ENCODE measurements at regions not wholly inside any gene's neighbourhood (a gene's known extent, or its start where the extent isn't known, plus 50 kb on each side); places are given as distances from the start of the nearest gene placed in this dataset.

DNA sequence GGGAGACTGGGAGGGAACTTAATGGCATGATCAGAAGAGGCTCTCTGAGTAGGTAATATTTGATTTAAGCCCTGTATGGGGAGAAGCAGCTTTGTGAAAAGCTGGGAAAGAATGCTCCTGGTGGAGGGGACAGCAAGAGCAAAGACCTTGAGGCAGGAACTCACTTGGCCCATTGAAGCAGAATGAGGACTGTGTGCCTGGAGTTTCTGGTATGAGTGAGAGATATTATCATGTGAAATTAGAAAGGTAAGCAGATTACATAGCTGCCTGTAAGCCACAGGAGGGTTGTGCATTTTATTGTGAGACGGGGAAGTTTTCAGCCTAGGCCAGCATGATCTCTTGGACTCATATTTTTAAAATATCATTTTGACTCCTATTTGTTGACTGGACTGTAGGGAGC is 502.1 kb downstream of the DHX35 start (continued):
- TF ChIP-seq, protein P1, sequence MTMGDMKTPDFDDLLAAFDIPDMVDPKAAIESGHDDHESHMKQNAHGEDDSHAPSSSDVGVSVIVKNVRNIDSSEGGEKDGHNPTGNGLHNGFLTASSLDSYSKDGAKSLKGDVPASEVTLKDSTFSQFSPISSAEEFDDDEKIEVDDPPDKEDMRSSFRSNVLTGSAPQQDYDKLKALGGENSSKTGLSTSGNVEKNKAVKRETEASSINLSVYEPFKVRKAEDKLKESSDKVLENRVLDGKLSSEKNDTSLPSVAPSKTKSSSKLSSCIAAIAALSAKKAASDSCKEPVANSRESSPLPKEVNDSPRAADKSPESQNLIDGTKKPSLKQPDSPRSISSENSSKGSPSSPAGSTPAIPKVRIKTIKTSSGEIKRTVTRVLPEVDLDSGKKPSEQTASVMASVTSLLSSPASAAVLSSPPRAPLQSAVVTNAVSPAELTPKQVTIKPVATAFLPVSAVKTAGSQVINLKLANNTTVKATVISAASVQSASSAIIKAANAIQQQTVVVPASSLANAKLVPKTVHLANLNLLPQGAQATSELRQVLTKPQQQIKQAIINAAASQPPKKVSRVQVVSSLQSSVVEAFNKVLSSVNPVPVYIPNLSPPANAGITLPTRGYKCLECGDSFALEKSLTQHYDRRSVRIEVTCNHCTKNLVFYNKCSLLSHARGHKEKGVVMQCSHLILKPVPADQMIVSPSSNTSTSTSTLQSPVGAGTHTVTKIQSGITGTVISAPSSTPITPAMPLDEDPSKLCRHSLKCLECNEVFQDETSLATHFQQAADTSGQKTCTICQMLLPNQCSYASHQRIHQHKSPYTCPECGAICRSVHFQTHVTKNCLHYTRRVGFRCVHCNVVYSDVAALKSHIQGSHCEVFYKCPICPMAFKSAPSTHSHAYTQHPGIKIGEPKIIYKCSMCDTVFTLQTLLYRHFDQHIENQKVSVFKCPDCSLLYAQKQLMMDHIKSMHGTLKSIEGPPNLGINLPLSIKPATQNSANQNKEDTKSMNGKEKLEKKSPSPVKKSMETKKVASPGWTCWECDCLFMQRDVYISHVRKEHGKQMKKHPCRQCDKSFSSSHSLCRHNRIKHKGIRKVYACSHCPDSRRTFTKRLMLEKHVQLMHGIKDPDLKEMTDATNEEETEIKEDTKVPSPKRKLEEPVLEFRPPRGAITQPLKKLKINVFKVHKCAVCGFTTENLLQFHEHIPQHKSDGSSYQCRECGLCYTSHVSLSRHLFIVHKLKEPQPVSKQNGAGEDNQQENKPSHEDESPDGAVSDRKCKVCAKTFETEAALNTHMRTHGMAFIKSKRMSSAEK (CRISPR knock-in tag; IDR thresholded peaks at IDR 0.05; ENCODE audit: borderline replicate concordance) = no peak
- TF ChIP-seq FOXP1 (CRISPR knock-in tag; IDR thresholded peaks at IDR 0.05; ENCODE audit: borderline replicate concordance) (no peak), NR2C2 (CRISPR knock-in tag; IDR thresholded peaks at IDR 0.05) (no peak), ZNF671 (CRISPR knock-in tag; IDR thresholded peaks at IDR 0.05) (no peak)
- TF ChIP-seq, protein P2, sequence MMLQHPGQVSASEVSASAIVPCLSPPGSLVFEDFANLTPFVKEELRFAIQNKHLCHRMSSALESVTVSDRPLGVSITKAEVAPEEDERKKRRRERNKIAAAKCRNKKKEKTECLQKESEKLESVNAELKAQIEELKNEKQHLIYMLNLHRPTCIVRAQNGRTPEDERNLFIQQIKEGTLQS (CRISPR knock-in tag; conservative IDR thresholded peaks at IDR 0.05) = no peak
- TF ChIP-seq, protein P3, sequence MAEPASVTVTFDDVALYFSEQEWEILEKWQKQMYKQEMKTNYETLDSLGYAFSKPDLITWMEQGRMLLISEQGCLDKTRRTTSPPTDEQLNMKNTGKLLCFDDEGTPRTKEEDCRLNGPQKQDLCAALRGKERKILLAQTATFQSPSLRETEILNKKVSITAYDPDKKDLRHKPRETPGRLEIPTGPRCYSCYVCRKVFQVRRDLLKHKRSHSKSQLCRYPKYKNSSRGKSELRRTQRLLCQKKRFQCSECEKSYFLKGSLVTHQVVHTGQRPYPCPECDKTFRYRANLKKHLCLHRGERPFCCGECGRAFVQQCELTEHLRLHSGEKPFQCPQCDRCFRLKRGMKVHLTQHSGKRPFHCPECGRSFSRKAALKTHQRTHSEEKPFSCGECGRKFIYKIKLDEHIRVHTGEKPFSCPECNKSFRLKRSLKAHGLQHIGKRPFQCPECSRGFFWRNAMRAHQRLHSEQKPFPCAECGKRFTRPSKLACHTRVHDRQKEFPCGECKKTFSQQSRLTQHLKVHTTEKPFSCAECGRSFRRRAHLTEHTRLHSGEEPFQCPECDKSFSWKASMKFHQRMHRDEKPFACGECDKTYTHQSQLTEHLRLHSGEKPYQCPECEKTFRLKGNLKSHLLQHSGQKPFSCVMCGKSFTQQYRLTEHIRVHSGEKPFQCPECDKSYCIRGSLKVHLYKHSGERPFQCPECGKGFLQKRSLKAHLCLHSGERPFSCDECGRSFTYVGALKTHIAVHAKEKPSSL (CRISPR knock-in tag; conservative IDR thresholded peaks at IDR 0.05) = no peak
- TF ChIP-seq, protein P4, sequence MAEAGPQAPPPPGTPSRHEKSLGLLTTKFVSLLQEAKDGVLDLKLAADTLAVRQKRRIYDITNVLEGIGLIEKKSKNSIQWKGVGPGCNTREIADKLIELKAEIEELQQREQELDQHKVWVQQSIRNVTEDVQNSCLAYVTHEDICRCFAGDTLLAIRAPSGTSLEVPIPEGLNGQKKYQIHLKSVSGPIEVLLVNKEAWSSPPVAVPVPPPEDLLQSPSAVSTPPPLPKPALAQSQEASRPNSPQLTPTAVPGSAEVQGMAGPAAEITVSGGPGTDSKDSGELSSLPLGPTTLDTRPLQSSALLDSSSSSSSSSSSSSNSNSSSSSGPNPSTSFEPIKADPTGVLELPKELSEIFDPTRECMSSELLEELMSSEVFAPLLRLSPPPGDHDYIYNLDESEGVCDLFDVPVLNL (CRISPR knock-in tag; IDR thresholded peaks at IDR 0.05; ENCODE audit: borderline replicate concordance, low read depth) = no peak

DNA sequence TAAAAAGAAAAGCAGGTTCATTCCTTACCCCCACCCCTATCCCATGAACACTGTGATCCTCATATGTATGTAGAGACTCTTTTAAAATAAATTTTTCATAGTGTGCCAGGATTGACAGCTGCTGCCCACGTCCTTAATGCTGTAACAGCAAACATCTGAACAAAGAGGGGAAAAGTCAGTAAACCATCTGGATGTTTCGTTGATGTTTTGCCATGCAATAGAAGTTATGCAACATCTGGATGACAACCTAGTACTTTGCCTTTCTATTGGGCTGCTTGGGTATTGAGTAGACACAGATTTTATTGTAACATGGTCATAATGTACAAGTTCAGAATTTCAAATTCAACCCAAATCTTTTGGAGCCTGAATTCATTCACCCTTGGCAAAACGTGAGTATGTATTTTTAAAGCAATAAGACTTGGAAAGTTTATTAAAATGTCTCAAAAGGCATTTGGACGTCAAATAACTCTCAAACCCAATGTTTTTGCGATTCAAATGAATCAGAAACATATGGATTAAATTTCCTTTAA is 500.3 kb downstream of the DHX35 start:
- Mint-ChIP-seq H3K36me3 (no peaks in the 10 kb centered on the region), H3K27ac (no peak overlapping the region), H3K4me1 (no peaks in the 10 kb centered on the region), H3K27me3 (ENCODE audit: low read depth) (peaks cover 9% of the 10 kb centered on the region), H3K9me3 (peaks cover 7% of the 10 kb centered on the region), H3K4me3 (no peak overlapping the region)
- ChIA-PET POLR2A (no interaction called here), CTCF (interaction anchor here (1.1 kb wide), 1 partner anchor 33 kb away, joined by 3 read pairs; no protein-coding TSS in a partner anchor)
- TF ChIP-seq FOXP1 (CRISPR knock-in tag; IDR thresholded peaks at IDR 0.05; ENCODE audit: borderline replicate concordance) = no peak
- TF ChIP-seq, protein P5, sequence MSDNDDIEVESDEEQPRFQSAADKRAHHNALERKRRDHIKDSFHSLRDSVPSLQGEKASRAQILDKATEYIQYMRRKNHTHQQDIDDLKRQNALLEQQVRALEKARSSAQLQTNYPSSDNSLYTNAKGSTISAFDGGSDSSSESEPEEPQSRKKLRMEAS (CRISPR knock-in tag; IDR thresholded peaks at IDR 0.05) = no peak
- no peak for ATAC-seq
- DNase-seq (ENCODE audit: low spot score) = no peak

DNA sequence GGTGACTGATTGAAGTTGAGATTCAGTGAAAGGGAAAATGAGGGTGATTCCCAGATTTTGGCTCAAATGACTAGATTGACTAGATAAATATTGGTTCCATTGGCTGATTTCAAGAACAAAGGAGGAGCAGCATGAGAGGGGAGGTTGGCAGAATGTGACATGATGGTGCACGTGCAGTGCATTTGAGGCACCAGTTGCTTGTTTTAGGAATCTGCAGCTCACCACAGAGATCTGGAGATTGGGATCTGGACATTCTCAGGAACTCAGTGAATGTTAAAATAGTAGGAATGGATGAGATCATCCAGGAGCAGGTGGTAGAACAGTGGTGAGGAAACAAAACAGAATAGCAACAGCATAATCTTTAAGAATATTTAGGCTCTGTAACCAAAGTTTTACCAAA is 496.3 kb downstream of the DHX35 start:
- Mint-ChIP-seq H3K36me3 (no peaks in the 10 kb centered on the region), H3K27ac (no peak overlapping the region), H3K4me1 (peaks cover 11% of the 10 kb centered on the region), H3K4me3 (no peak overlapping the region), H3K9me3 (no peaks in the 10 kb centered on the region), H3K27me3 (ENCODE audit: low read depth) (peaks cover 9% of the 10 kb centered on the region)
- ChIA-PET POLR2A (no interaction called here), CTCF (no interaction called here)
- DNase-seq (ENCODE audit: low spot score) (no peak), ATAC-seq (no peak)
- no peak for TF ChIP-seq JAZF1 (CRISPR knock-in tag; IDR thresholded peaks at IDR 0.05)

DNA sequence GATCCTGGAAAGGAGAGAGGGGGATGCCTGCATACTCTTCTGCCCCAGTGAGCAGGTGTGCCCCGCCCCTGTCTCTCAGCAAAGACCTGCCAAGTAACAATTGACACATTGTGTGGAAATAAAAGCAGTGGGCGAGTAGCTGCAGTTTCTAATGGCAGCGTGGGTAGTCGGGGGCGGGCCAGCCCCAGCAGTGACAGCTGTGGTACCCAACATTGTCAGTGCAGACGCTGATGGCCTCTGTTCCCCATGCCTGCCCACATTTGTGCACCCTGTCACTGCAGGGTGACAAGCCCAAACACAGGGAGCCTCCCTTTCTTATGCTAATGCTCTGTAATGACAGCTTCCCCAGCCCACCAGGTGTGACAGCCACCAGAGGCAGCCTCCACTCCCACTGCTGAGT is 491.7 kb downstream of the DHX35 start:
- CTCF ChIA-PET = no interaction called here
- Mint-ChIP-seq H3K27me3 (ENCODE audit: low read depth) (peaks cover 6% of the 10 kb centered on the region), H3K4me3 (no peak overlapping the region), H3K4me1 (peaks cover 16% of the 10 kb centered on the region), H3K27ac (no peak overlapping the region), H3K9me3 (peaks cover 3% of the 10 kb centered on the region; the same call in 1 of the 2 replicates), H3K36me3 (no peaks in the 10 kb centered on the region)
- ATAC-seq (no peak), DNase-seq (ENCODE audit: low spot score) (no peak)
- POLR2A ChIA-PET = no interaction called here
- TF ChIP-seq CREM (CRISPR knock-in tag; IDR thresholded peaks at IDR 0.05) (no peak), ZNF121 (CRISPR knock-in tag; IDR thresholded peaks at IDR 0.05) (no peak), TEAD4 (CRISPR knock-in tag; IDR thresholded peaks at IDR 0.05) (no peak), SMAD4 (CRISPR knock-in tag; IDR thresholded peaks at IDR 0.05) (no peak), GTF2I (CRISPR knock-in tag; conservative IDR thresholded peaks at IDR 0.05) (no peak), ZNF263 (CRISPR knock-in tag; IDR thresholded peaks at IDR 0.05; ENCODE audit: low read depth) (no peak)
- TF ChIP-seq, protein P6, sequence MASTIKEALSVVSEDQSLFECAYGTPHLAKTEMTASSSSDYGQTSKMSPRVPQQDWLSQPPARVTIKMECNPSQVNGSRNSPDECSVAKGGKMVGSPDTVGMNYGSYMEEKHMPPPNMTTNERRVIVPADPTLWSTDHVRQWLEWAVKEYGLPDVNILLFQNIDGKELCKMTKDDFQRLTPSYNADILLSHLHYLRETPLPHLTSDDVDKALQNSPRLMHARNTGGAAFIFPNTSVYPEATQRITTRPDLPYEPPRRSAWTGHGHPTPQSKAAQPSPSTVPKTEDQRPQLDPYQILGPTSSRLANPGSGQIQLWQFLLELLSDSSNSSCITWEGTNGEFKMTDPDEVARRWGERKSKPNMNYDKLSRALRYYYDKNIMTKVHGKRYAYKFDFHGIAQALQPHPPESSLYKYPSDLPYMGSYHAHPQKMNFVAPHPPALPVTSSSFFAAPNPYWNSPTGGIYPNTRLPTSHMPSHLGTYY (CRISPR knock-in tag; IDR thresholded peaks at IDR 0.05) = no peak
- TF ChIP-seq, protein P3 (CRISPR knock-in tag; conservative IDR thresholded peaks at IDR 0.05) = no peak

Data from WTC11 (cell line).